ENCODE measurements at regions not wholly inside any gene's neighbourhood (a gene's known extent, or its start where the extent isn't known, plus 50 kb on each side); places are given as distances from the start of the nearest gene placed in this dataset.
"Not testable (repeated sequence)": the region's sequence is repeated elsewhere in the genome, so short reads cannot be mapped to it uniquely, and the experiment has no call there.

- TF ChIP-seq CTCF (conservative IDR thresholded peaks at IDR 0.05; ENCODE audit: low read depth, low read length); RCOR1 (IDR thresholded peaks at IDR 0.05; ENCODE audit: insufficient replicate concordance, low read length); POLR2A (IDR thresholded peaks at IDR 0.05; ENCODE audit: low read depth, low read length): not testable (repeated sequence)
Observed at GRCh38 chr16:29229616-29230005, 176.9 kb downstream of the NPIPB11 start.

Data from IMR-90 (cell line).